ENCODE measurements at regions not wholly inside any gene's neighbourhood (a gene's known extent, or its start where the extent isn't known, plus 50 kb on each side); places are given as distances from the start of the nearest gene placed in this dataset.
"Not testable (repeated sequence)": the region's sequence is repeated elsewhere in the genome, so short reads cannot be mapped to it uniquely, and the experiment has no call there.

DNA sequence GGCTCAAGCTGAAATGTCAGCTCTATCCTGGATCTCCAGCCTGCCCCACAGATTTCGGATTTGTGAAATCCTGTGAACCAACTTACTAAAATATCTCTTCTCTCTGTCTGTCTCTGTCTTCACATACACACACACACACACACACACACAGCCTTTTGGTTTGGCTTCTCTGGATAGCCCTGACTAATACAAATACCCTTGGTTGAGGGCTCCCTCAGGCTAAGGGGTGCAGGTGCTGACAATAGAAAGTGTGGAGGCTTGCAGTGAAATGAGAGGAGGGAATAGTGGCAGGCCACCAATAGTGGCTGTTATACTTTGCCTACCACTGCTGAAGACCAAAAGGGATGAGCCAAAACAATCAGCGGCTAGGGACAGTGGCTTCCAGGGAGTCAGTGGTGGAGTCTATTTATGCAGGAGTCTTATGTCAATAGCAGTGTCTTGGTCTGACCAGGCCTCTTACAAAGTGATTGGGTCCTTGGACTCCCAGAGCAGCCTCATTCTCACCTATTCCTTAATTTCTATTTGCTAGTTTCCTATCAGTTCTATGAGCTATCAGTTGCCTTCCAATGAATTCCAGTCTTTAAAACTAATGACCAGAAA lies 93.2 kb upstream of the GAS1 start:
- TF ChIP-seq, protein P1, sequence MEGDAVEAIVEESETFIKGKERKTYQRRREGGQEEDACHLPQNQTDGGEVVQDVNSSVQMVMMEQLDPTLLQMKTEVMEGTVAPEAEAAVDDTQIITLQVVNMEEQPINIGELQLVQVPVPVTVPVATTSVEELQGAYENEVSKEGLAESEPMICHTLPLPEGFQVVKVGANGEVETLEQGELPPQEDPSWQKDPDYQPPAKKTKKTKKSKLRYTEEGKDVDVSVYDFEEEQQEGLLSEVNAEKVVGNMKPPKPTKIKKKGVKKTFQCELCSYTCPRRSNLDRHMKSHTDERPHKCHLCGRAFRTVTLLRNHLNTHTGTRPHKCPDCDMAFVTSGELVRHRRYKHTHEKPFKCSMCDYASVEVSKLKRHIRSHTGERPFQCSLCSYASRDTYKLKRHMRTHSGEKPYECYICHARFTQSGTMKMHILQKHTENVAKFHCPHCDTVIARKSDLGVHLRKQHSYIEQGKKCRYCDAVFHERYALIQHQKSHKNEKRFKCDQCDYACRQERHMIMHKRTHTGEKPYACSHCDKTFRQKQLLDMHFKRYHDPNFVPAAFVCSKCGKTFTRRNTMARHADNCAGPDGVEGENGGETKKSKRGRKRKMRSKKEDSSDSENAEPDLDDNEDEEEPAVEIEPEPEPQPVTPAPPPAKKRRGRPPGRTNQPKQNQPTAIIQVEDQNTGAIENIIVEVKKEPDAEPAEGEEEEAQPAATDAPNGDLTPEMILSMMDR (IDR thresholded peaks at IDR 0.05; ENCODE audit: insufficient read depth, missing control alignments) = no peak
- FAIRE-seq = no peak
- DNase-seq (ENCODE audit: insufficient read length, low spot score) = no peak

DNA sequence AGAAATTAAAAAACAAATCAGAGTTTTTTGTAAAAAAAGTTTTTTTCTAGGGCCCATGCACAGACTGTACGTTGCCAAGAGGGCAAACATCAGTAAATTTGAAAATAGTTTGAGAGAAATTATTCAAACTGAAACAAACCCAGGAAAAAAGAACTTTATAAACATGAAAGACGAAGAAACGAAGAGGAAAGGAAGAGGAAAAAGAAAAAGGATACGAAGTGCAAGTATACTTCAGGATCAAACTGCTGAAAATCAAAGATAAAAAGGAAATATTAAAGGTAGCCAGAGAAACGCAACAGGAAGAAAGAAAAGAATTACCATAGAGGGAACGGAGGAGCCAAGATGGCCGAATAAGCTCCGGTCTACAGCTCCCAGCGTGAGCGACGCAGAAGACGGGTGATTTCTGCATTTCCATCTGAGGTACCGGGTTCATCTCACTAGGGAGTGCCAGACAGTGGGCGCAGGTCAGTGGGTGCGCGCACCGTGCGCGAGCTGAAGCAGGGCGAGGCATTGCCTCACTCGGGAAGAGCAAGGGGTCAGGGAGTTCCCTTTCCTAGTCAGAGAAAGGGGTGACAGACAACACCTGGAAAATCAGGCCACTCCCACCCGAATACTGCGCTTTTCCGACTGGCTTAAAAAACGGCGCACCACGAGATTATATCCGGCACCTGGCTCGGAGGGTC lies 94.4 kb upstream of the GAS1 start:
- DNase-seq (ENCODE audit: insufficient read length, low spot score); FAIRE-seq: not testable (repeated sequence)

DNA sequence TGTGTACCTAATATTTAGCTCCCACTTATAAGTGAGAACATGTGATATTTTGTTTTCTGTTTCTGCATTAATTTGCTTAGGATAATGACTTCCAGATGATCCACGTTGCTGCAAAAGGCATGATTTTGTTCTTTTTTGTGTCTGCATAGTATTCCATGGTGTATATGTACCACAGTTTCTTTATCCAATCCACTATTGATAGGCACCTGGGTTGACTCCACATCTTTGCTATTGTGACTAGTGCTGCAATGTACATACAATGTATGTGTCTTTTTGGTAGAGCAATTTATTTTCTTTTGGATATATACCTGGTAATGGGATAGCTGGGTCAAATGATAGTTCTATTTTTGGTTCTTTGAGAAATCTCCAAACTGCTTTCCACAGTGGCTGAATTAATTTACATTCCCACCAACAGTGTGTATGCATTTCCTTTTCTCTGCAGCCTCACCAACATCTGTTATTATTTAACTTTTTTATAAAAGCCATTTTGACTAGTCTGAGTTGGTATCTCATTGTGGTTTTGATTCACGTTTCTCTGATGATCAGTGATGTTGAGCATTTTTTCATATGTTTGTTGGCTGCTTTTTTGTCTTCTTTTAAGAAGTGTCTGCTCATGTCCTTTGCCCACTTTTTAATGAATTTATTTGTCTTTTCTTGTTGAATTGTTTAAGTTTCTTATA lies 102.8 kb upstream of the GAS1 start:
- not testable (repeated sequence) for FAIRE-seq; DNase-seq (ENCODE audit: insufficient read length, low spot score)

DNA sequence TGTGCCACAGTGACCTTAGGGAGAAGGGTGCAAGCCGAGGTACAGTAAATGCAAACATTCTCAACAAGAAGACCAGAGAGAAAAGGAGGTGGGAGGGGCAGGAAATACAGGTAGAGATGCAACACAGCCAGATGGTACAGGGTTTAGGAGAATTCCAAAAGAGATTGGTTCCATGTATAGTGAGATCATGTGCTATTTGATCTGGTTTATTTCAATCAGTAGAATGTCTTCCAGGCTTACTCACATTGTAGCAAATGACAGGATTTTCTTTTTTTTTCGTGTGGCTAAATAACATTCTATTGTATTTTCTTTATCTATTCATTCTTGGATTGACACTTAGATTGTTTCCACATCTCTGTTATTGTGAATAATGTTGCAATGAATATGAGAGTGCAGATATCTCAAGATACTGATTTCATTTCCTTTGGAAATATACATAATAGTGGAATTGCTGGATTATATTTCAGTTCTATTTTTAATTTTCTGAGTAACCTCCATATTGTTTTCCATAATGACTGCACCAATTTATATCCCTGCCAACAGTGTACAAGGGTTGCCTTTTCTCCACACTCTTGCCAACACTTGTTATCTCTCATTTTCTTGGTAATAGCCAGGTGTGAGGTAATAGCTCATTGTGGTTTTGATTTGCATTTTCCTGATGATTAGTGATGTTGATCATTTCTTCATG lies 107.8 kb upstream of the GAS1 start:
- TF ChIP-seq, protein P1 (IDR thresholded peaks at IDR 0.05; ENCODE audit: insufficient read depth, missing control alignments) = no peak
- FAIRE-seq (no peak), DNase-seq (ENCODE audit: insufficient read length, low spot score) (no peak)

- DNase-seq (ENCODE audit: insufficient read length, low spot score) (no peak), FAIRE-seq (no peak)
- TF ChIP-seq, protein P1 (IDR thresholded peaks at IDR 0.05; ENCODE audit: insufficient read depth, missing control alignments) = no peak
Observed at GRCh38 chr9:87059772-87060171, 112.5 kb upstream of the GAS1 start.

- FAIRE-seq = no peak
Observed at GRCh38 chr9:87062746-87063145, 115.4 kb upstream of the GAS1 start.

GRCh38 chr9:87063246-87063645 lies 115.9 kb upstream of the GAS1 start:
- no peak for FAIRE-seq
- TF ChIP-seq, protein P1 (IDR thresholded peaks at IDR 0.05; ENCODE audit: insufficient read depth, missing control alignments) = no peak
- DNase-seq (ENCODE audit: insufficient read length, low spot score) = no peak

More at GRCh38 chr9:87062746-87063145, 115.4 kb upstream of the GAS1 start:
- no peak for DNase-seq (ENCODE audit: insufficient read length, low spot score)
- TF ChIP-seq, protein P1 (IDR thresholded peaks at IDR 0.05; ENCODE audit: insufficient read depth, missing control alignments) = no peak

DNA sequence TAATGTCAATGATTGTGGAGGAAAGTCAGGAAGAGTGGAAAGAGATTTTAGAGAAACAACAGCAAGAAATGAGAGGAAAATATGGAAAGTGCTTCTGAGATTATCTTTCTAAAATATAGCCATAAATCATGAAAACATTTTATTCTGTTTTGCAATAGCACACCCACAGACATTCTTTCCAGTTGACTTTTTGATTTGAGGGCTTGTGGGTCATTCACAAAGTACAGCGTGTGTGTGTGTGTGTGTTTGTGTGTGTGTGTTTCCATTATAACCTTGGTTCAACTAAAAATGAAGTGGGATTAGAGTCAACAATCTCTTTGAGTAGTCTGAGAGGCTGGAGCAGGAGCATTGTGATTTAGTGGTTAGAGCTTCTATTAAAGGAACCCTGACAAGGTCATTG lies 116.6 kb upstream of the GAS1 start:
- DNase-seq (ENCODE audit: insufficient read length, low spot score) (no peak), FAIRE-seq (no peak)
- TF ChIP-seq, protein P1 (IDR thresholded peaks at IDR 0.05; ENCODE audit: insufficient read depth, missing control alignments) = no peak
